ENCODE measurements at regions not wholly inside any gene's neighbourhood (a gene's known extent, or its start where the extent isn't known, plus 50 kb on each side); places are given as distances from the start of the nearest gene placed in this dataset.

GRCh38 chr5:108619815-108620214 lies 127.9 kb upstream of the FER start:
- Histone ChIP-seq H3K9me2 (replicated peaks; ENCODE audit: low read depth, low read length) (no peaks in the 10 kb centered on the region), H4K20me1 (ENCODE audit: insufficient read depth, low read length, poor library complexity, severe bottlenecking) (no peaks in the 10 kb centered on the region), H3K79me2 (ENCODE audit: insufficient read depth, low read length) (no peaks in the 10 kb centered on the region), H3K27me3 (ENCODE audit: insufficient read depth, low read length, poor library complexity, severe bottlenecking) (no peaks in the 10 kb centered on the region), H3K9me3 (ENCODE audit: insufficient read depth, low read depth, low read length) (no peaks in the 10 kb centered on the region), H2AFZ (ENCODE audit: low read length) (no peak overlapping the region), H3F3A (ENCODE audit: low read depth) (no peaks in the 10 kb centered on the region), H3K4me2 (ENCODE audit: low read depth, low read length, poor library complexity, severe bottlenecking) (no peak overlapping the region), H3K4me1 (ENCODE audit: insufficient read depth, low read length, poor library complexity, severe bottlenecking) (no peaks in the 10 kb centered on the region), H3K36me3 (ENCODE audit: insufficient read depth, low read length) (no peaks in the 10 kb centered on the region), H3K9ac (ENCODE audit: low read depth, low read length, poor library complexity, severe bottlenecking) (no peak overlapping the region), H3K4me3 (ENCODE audit: low read length, poor library complexity, severe bottlenecking) (no peak overlapping the region)
- TF ChIP-seq CTCF (conservative IDR thresholded peaks at IDR 0.05; ENCODE audit: low read length) (no peak), EZH2phosphoT487 (IDR thresholded peaks at IDR 0.05; ENCODE audit: borderline replicate concordance) (no peak)

DNA sequence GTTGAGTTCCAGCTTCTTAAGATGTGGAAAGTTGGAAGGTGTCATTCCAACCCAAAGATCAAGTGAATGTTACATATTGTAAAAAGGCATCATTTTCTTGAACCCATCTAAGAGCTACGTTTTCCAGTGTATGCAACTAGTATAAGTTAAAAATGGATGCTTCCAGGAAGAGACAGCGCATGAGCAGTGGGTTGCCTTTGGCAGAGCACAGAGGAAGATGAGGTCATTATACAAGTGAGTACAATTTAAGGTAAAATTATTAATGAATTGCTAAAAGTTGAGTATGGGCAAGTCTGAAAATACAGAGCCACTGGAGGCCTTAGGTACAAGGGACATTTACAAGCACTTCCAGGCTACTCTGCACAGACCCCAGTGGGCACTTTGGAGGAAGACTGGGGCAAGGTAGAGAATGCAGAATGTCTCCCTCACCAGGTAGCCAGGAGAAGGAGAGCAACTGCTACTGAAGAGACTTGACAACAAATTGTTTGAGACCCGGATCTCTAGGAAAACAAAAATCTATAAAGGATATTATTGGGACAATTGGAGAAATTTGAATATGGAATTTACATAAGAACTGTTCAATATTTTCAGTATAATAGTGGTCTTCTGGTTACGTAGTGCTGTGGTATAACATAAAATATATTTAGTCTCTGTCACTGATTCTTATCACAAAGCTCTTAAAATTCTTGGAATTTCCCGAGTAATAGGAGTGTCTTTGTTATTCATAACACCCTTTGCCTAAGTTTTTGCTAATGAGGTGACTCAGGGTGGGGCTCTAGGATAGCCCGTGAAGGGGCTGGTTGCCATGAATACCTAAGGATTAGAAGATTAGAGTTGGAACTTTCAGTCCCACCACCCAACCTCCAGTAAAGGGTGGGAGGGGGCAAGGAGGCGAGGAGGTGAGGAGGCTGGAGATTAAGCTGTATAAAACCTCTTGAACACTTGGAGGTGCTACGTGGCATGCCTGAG lies 129.9 kb upstream of the FER start:
- no peak overlapping the region for H3K9ac ChIP-seq (ENCODE audit: low read depth, low read length, poor library complexity, severe bottlenecking)

DNA sequence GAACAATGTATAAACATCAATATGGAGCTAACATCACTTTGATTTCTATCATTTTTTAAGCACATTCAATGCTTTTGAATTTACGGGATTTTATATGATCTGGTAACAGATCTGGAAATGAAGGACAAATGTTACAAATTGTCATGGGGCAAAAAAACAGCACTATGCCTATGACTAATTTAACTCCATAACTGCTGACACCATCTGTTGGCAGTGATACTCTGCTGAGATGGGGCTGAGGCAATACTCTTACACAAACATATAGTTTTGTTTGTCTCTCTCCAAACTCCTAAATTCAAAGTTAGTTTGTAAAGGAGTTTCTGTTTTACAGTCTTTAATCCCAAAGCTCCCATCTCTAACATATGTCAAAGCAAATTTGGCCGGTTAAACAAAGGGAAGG lies 132.5 kb upstream of the FER start:
- Histone ChIP-seq H2AFZ (ENCODE audit: low read length) (no peak overlapping the region), H3K4me3 (ENCODE audit: low read length, poor library complexity, severe bottlenecking) (no peak overlapping the region), H3K36me3 (ENCODE audit: insufficient read depth, low read length) (no peaks in the 10 kb centered on the region), H4K20me1 (ENCODE audit: insufficient read depth, low read length, poor library complexity, severe bottlenecking) (no peaks in the 10 kb centered on the region), H3F3A (ENCODE audit: low read depth) (no peaks in the 10 kb centered on the region), H3K9me3 (ENCODE audit: insufficient read depth, low read depth, low read length) (no peaks in the 10 kb centered on the region), H3K4me2 (ENCODE audit: low read depth, low read length, poor library complexity, severe bottlenecking) (no peak overlapping the region), H3K9ac (ENCODE audit: low read depth, low read length, poor library complexity, severe bottlenecking) (no peak overlapping the region), H3K4me1 (ENCODE audit: insufficient read depth, low read length, poor library complexity, severe bottlenecking) (no peaks in the 10 kb centered on the region), H3K9me2 (replicated peaks; ENCODE audit: low read depth, low read length) (no peaks in the 10 kb centered on the region), H3K27me3 (ENCODE audit: insufficient read depth, low read length, poor library complexity, severe bottlenecking) (no peaks in the 10 kb centered on the region), H3K79me2 (ENCODE audit: insufficient read depth, low read length) (no peaks in the 10 kb centered on the region)
- TF ChIP-seq EZH2phosphoT487 (IDR thresholded peaks at IDR 0.05; ENCODE audit: borderline replicate concordance) (no peak), CTCF (conservative IDR thresholded peaks at IDR 0.05; ENCODE audit: low read length) (no peak)

More for the DNA sequence above, 129.9 kb upstream of the FER start:
- no peak for TF ChIP-seq EZH2phosphoT487 (IDR thresholded peaks at IDR 0.05; ENCODE audit: borderline replicate concordance)
- TF ChIP-seq CTCF (conservative IDR thresholded peaks at IDR 0.05; ENCODE audit: low read length), result peak; percentile 22; the same call in 1 of the 2 replicates
- H3K4me3 ChIP-seq (ENCODE audit: low read length, poor library complexity, severe bottlenecking), result no peak overlapping the region
- H3K79me2 ChIP-seq (ENCODE audit: insufficient read depth, low read length), result no peaks in the 10 kb centered on the region
- H3K9me3 ChIP-seq (ENCODE audit: insufficient read depth, low read depth, low read length), result no peaks in the 10 kb centered on the region
- no peaks in the 10 kb centered on the region for H3K9me2 ChIP-seq (replicated peaks; ENCODE audit: low read depth, low read length)
- H3K4me1 ChIP-seq (ENCODE audit: insufficient read depth, low read length, poor library complexity, severe bottlenecking), result no peaks in the 10 kb centered on the region
- H3K4me2 ChIP-seq (ENCODE audit: low read depth, low read length, poor library complexity, severe bottlenecking), result no peak overlapping the region
- no peak overlapping the region for H2AFZ ChIP-seq (ENCODE audit: low read length)
- no peaks in the 10 kb centered on the region for H4K20me1 ChIP-seq (ENCODE audit: insufficient read depth, low read length, poor library complexity, severe bottlenecking)
- H3K27me3 ChIP-seq (ENCODE audit: insufficient read depth, low read length, poor library complexity, severe bottlenecking), result no peaks in the 10 kb centered on the region
- no peaks in the 10 kb centered on the region for H3K36me3 ChIP-seq (ENCODE audit: insufficient read depth, low read length)
- no peaks in the 10 kb centered on the region for H3F3A ChIP-seq (ENCODE audit: low read depth)

Data from Loucy (cell line).